ENCODE measurements at regions not wholly inside any gene's neighbourhood (a gene's known extent, or its start where the extent isn't known, plus 50 kb on each side); places are given as distances from the start of the nearest gene placed in this dataset.
"Not testable (repeated sequence)": the region's sequence is repeated elsewhere in the genome, so short reads cannot be mapped to it uniquely, and the experiment has no call there.

- no peak for DNase-seq (ENCODE audit: low spot score)
These were observed 1360.1 kb upstream of the GJE1 start for GRCh38 chr6:140772576-140772975.

- no peak for DNase-seq (ENCODE audit: low spot score)
These were observed 1364.6 kb upstream of the GJE1 start for GRCh38 chr6:140768133-140768532.

- DNase-seq (ENCODE audit: low spot score) = no peak
These were observed 1365.7 kb upstream of the GJE1 start for GRCh38 chr6:140766999-140767398.

GRCh38 chr6:140758169-140758877 is 1374.4 kb upstream of the GJE1 start:
- DNase-seq (ENCODE audit: low spot score) = no peak

DNA sequence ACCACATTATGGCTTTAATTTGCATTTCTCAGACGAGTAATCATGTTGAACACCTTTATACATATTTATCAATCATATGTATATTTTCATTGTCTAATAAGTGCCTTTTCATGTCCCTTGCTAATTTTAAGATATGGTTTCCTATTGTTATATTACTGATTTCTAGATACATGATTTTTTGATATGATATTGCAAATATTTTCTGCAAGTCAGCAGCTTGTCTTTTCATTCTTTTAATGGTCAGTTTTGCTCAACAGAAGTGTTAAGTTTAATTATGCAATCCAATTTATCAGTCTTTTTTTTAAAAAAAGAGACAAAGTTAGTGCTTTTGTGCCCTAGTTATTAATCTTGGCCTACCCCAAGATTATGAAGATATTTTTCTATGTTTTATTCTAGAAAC is 1377.8 kb upstream of the CITED2 start:
- no peak for DNase-seq (ENCODE audit: low spot score)

GRCh38 chr6:140747114-140747513 is 1372.7 kb upstream of the CITED2 start:
- DNase-seq (ENCODE audit: low spot score) = no peak

GRCh38 chr6:140744659-140745320 is 1370.3 kb upstream of the CITED2 start:
- DNase-seq (ENCODE audit: low spot score) = no peak

GRCh38 chr6:140736231-140736630 is 1361.8 kb upstream of the CITED2 start:
- no peak for DNase-seq (ENCODE audit: low spot score)

- no peak for DNase-seq (ENCODE audit: low spot score)
These were observed 1358.5 kb upstream of the CITED2 start for GRCh38 chr6:140732991-140733390.

- no peak for DNase-seq (ENCODE audit: low spot score)
These were observed 1357.7 kb upstream of the CITED2 start for GRCh38 chr6:140732155-140732554.

DNA sequence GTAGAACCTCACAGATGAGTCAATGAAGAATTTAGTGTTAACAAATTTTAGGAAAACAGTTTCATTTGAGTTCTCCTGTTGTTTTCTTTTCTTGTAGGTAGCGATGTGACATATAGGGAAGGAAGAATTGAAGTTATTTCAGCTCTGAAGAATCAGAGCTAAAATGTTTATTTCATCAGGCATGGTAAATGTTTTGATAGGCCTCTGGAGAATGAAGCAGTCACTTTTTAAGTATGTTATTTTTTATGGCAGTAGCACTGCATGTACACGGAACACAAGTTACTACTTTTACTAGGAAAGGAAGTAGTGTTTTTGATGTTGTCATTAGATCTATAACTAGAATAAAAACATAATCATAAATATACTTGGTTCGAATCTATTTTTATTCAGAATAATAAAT is 1357.3 kb upstream of the CITED2 start:
- DNase-seq (ENCODE audit: low spot score) = no peak

- DNase-seq (ENCODE audit: low spot score) = no peak
These were observed 1355.1 kb upstream of the CITED2 start for GRCh38 chr6:140729521-140729920.

DNA sequence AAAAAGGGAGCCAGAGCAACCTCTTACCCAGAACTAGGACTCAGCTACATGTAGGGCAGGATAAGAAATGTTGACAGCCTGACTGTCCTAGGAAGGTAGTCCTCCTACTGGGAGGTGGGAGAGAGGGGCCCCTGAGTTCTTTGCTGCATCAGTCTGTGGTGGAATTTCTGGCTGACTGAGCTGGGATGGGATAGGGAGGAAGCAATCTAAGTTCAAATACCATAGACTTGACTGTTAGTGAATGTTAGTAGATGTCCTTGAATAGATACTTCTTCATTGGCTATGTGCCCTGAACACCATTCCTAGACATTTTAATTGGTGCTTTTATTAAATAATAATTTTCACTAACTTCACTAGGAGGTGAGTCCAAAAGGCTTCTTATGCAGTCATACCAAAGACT is 1343.6 kb upstream of the CITED2 start:
- DNase-seq (ENCODE audit: low spot score) = no peak

- no peak for DNase-seq (ENCODE audit: low spot score)
These were observed 1339.0 kb upstream of the CITED2 start for GRCh38 chr6:140713495-140713894.

DNA sequence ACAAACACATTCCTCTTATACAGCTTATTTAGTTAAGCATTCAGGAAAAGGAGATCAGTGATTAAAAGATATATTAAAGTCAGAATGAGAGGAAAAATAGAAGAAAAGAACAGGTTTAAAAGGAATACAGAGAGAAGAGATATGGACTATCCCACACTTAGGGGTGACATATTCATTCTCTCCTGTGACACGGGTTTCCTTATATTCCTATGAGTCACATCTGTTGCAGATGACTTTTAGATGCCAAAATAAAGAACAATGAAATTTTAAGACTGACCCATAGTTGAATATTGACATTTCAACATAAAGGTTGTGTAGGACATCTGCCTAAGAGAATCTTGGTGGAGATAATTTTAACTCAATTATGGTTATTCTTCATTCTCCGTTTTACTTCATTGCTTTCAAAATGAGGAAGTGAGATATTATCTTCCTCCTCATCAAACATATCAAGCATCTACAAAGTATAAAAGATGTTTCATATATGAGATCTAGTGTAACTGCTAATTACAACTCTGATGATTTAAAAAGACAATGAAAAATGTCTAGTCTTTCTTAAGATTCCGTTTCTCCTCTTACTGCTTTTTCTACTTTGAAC is 1336.7 kb upstream of the CITED2 start:
- DNase-seq (ENCODE audit: low spot score) = no peak

- no peak for DNase-seq (ENCODE audit: low spot score)
These were observed 1334.0 kb upstream of the CITED2 start for GRCh38 chr6:140708441-140708840.

DNA sequence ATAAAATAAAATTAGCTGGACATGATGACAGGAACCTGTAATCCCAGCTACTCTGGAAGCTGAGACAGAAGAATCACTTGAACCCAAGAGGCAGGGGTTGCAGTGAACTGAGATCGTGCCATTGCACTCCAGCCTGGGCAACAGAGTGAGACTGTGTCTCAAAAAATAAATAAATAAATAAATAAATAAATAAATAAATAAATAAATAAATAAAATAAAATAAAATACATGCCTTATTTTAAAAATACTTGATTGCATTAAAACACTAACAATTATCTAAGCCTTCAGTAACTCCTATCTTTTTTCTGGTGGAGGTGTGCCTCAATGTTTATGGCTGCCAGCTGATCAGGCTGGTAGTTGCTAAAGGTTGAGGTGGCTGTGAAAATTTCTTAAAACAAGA is 1329.6 kb upstream of the CITED2 start:
- not testable (repeated sequence) for DNase-seq (ENCODE audit: low spot score)

DNA sequence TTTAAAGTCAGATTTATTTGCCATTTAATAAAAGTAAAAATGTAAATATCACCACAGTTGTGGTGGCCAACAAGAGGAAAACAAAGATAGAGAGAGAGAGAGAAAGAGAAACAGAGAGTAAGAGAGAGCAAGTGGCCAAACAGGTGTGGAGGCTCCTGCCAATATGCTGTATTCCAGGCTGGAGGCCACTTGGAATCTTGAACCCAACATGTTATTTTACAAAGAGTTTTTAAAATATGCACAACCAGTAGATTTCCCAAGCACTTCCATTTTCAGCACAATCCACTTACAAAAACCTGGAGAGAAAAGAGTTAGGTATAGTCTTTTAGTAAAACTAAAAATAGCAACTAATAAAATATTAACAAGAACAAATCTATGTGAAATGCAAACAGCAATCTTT is 1323.1 kb upstream of the CITED2 start:
- no peak for DNase-seq (ENCODE audit: low spot score)

DNA sequence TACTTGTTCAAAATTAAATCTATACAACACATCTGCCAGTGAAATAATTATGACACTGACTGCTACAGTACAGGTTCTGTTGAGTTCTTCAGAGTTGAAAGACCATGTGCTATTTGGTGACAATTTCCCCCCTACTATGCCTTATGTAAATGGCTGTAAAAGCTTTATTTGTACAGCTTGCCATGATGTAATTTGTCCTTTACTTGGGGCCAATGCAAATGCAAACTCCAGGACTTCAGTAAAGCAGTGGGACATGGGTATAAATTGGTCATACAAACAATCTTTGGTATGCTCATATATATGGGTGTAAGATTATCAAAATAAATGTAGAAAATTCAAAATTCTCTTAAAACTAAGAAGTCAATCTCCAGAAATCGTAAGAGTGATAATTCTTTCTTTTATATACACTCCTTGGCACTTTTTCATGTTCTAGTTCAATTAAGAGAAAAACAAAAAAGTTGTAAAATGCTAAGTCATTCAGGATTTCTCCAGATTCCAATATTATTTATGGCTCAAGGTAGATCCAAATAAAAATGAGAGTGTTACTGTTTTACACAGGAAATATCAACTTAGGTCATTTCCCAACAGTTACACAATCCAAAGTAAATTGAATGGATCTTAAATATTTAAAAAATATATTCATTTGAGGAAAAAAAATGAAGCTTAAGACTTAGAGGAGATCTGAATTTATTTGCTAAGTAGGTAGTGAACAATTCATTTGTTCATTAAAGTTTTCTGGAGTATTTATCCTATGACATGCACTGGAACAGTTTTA is 1310.5 kb upstream of the CITED2 start:
- DNase-seq (ENCODE audit: low spot score) = no peak

DNA sequence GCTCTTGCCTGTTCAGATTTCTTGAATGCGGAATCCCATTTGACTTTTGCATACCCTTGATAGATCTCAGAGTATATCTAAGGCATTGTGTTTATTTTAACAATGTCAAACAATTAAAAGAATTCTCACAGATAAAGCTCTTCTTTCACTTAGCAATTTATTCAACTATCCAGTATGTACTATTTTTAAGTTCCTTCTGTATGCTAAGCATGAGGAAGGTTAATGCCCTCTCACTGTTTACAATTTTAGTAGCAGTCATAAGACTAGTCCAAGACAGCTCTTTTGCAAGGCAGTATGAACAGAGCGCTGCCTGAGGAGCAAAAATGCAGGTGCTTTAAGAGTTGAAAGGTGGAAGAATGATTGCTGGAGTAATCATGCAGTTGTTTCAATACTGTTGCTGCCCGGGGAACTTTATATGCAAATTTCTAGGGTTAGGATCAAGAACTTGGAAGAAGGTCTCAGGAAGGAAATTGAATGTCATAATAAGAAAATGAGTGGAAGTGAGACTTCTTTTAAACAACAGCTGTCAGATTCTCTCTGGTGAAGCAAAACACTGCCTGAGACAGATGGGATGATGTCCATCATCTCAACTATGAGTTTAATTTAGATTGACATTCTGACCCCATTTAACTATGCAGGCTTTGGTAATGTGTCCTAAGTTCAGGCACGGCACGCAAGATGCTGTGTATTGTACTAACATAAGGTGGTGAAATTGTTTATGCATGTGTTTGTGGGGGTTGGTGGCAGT is 1303.5 kb upstream of the CITED2 start:
- no peak for DNase-seq (ENCODE audit: low spot score)

- DNase-seq (ENCODE audit: low spot score) = peak; percentile 14
These were observed 1297.5 kb upstream of the CITED2 start for GRCh38 chr6:140671926-140672325.

DNA sequence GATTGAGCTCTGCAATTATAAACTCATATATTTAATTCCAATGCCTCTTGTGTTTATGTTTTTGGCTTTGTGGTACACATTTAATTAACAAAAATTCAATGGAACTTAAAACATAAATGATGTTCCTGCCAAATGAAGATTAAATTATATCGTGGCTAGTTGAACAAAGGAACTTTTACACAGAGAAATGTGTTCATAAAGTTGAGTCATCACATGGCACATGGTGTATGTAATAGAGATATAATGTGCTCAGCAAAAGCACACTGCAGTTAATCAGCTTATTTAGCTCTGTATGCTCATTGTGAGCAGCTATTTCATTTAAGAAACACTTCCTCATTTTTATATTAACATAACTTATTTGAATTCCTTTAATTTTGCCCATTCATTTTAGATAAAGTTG is 1295.6 kb upstream of the CITED2 start:
- DNase-seq (ENCODE audit: low spot score) = no peak
